Chondrocyte (in vitro differentiated cells): ENCODE measurements at regions not wholly inside any gene's neighbourhood (a gene's known extent, or its start where the extent isn't known, plus 50 kb on each side); places are given as distances from the start of the nearest gene placed in this dataset.
"Not testable (repeated sequence)": the region's sequence is repeated elsewhere in the genome, so short reads cannot be mapped to it uniquely, and the experiment has no call there.

Experiments used
- DNase-seq: peaks from one replicate; pipeline ENCODE4 v3.0.0; 2021; ENCODE audit warnings: mixed read lengths, low spot score
- H3K27ac Mint-ChIP-seq: one replicate; pipeline ENCODE4 v1.8.0; 2021; ENCODE audit warnings: mild to moderate bottlenecking, moderate library complexity, mixed read lengths; ENCODE audit not compliant: unreplicated experiment
- H3K27me3 Mint-ChIP-seq: 2 replicates; pipeline ENCODE4 v1.8.0; 2021; ENCODE audit warnings: low read depth, mixed read lengths
- H3K36me3 Mint-ChIP-seq: 2 replicates; pipeline ENCODE4 v1.8.0; 2021; ENCODE audit warnings: low read depth, mixed read lengths
- H3K4me1 Mint-ChIP-seq: 2 replicates; pipeline ENCODE4 v1.8.0; 2021; ENCODE audit warnings: low read depth, mild to moderate bottlenecking, mixed read lengths
- H3K4me3 Mint-ChIP-seq: one replicate; pipeline ENCODE4 v1.8.0; 2021; ENCODE audit warnings: mild to moderate bottlenecking, moderate library complexity, mixed read lengths; ENCODE audit not compliant: unreplicated experiment
- H3K9me3 Mint-ChIP-seq: 2 replicates; pipeline ENCODE4 v1.8.0; 2021; ENCODE audit warnings: low read depth, mixed read lengths
- TF ChIP-seq, protein P1 (sequence below): fragments of 200-600 bp; sonication (generic); IDR thresholded peaks from 2 replicates; pipeline ENCODE4 v1.5.0; 2021; ENCODE audit warnings: antibody characterized with exemption, mild to moderate bottlenecking, moderate library complexity

DNA sequence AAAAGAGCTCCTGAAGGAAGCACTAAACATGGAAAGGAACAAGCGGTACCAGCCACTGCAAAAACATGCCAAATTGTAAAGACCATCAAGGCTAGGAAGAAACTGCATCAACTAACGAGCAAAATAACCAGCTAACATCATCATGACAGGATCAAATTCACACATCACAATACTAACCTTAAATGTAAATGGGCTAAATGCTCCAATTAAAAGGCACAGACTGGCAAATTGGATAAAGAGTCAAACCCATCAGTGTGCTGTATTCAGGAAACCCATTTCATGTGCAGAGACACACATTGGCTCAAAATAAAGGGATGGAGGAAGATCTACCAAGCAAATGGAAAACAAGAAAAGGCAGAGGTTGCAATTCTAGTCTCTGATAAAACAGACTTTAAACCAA, 69.7 kb upstream of the CCT8L2 start:
- H3K27ac Mint-ChIP-seq, DNase-seq, H3K4me1 Mint-ChIP-seq, H3K4me3 Mint-ChIP-seq, H3K27me3 Mint-ChIP-seq, H3K36me3 Mint-ChIP-seq: not testable (repeated sequence)
- peaks cover 32% of the 10 kb centered on the region for H3K9me3 Mint-ChIP-seq

DNA sequence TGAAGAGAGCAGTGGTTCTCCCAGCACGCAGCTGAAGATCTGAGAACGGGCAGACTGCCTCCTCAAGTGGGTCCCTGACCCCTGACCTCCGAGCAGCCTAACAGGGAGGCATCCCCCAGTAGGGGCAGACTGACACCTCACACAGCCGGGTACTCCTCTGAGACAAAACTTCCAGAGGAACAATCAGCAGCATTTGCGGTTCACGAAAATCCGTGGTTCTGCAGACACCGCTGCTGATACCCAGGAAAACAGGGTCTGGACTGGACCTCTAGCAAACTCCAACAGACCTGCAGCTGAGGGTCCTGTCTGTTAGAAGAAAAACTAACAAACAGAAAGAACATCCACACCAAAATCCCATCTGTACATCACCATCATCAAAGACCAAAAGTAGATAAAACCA, 68.4 kb upstream of the CCT8L2 start:
- not testable (repeated sequence) for H3K4me1 Mint-ChIP-seq, H3K27me3 Mint-ChIP-seq, H3K4me3 Mint-ChIP-seq, H3K27ac Mint-ChIP-seq, H3K36me3 Mint-ChIP-seq, DNase-seq
- H3K9me3 Mint-ChIP-seq: peaks cover 33% of the 10 kb centered on the region

DNA sequence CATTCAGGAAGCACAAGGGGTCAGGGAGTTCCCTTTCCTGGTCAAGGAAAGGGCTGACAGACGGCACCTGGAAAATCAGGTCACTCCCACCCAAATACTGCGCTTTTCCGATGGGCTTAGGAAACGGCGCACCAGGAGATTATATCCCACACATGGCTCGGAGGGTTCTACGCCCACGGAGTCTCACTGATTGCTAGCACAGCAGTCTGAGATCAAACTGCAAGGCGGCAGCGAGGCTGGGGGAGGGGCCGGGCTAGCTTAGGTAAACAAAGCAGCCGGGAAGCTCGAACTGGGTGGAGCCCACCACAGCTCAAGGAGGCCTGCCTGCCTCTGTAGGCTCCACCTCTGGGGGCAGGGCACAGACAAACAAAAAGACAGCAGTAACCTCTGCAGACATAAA, 68.0 kb upstream of the CCT8L2 start:
- not testable (repeated sequence) for H3K27me3 Mint-ChIP-seq, H3K4me1 Mint-ChIP-seq, H3K36me3 Mint-ChIP-seq, H3K4me3 Mint-ChIP-seq, DNase-seq, H3K27ac Mint-ChIP-seq
- H3K9me3 Mint-ChIP-seq: peaks cover 33% of the 10 kb centered on the region

DNA sequence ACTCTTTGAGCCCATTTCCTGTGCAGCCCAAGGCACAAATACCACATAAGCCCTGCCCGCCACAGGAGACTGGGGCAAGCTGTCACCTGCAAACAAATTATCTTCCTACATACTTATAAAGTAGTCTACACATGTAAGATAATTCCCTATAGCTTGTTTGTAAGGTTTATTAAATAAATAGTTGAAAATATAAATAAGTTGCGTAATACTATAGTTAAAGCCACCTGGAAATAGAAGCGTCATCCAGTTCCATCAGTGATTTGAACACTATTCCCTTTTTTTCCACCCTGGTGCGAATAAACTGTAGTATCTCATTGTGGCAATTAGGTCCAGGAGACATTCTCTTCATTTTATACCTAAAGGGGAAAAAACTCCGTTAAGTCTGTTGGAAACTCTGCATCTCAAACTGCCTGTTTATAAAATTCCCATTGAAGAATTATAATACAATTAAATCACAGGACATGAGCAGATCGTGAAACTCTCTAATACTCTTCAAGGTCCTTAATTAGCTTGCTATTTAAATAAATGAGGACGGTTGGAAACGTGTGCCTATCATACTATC, 66.7 kb upstream of the CCT8L2 start:
- H3K36me3 Mint-ChIP-seq, H3K27me3 Mint-ChIP-seq, H3K4me3 Mint-ChIP-seq, H3K27ac Mint-ChIP-seq, DNase-seq, H3K4me1 Mint-ChIP-seq: not testable (repeated sequence)
- H3K9me3 Mint-ChIP-seq: peaks cover 31% of the 10 kb centered on the region

DNA sequence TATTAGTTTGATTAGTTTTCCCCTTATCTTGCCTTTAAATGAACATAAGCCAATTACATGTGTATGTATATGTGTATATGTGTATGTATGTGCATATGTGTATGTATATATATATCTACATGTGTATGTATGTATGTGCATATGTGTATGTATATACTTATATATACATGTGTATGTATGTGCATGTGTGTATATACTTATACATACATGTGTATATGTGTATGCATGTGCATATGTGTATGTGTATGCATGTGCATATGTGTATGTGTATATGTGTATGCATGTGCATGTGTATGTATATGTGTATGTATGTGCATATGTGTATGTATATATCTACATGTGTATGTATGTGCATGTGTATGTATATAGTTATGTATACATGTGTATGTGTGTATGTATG, 65.5 kb upstream of the CCT8L2 start:
- DNase-seq: no peak
- TF ChIP-seq, protein P1, sequence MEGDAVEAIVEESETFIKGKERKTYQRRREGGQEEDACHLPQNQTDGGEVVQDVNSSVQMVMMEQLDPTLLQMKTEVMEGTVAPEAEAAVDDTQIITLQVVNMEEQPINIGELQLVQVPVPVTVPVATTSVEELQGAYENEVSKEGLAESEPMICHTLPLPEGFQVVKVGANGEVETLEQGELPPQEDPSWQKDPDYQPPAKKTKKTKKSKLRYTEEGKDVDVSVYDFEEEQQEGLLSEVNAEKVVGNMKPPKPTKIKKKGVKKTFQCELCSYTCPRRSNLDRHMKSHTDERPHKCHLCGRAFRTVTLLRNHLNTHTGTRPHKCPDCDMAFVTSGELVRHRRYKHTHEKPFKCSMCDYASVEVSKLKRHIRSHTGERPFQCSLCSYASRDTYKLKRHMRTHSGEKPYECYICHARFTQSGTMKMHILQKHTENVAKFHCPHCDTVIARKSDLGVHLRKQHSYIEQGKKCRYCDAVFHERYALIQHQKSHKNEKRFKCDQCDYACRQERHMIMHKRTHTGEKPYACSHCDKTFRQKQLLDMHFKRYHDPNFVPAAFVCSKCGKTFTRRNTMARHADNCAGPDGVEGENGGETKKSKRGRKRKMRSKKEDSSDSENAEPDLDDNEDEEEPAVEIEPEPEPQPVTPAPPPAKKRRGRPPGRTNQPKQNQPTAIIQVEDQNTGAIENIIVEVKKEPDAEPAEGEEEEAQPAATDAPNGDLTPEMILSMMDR: no peak

DNA sequence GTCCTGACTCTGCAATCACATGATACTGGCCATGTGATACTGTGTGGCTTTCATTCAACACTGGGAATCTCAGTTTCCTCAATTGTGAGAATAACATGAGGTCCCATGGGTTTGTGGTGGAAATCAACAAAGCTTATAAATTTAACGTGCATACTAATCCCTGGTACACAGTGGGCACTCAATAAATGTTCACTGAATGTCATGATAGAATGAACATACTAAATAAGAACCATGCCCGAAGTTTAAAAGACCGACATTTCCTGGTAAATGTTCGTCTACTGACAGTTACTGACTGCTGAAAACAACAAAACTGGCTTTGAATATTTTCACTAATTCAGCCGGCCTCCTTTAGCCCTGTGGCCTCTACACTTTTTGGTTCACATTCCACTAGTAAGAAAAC, 62.3 kb upstream of the CCT8L2 start:
- TF ChIP-seq, protein P1: no peak
- no peak for DNase-seq
- peaks cover 30% of the 10 kb centered on the region for H3K9me3 Mint-ChIP-seq
- no peaks in the 10 kb centered on the region for H3K27me3 Mint-ChIP-seq
- no peaks in the 10 kb centered on the region for H3K4me1 Mint-ChIP-seq
- H3K27ac Mint-ChIP-seq: no peak overlapping the region
- no peak overlapping the region for H3K4me3 Mint-ChIP-seq
- no peaks in the 10 kb centered on the region for H3K36me3 Mint-ChIP-seq

More for the DNA sequence above, 65.5 kb upstream of the CCT8L2 start:
- Mint-ChIP-seq H3K36me3 (no peaks in the 10 kb centered on the region), H3K27me3 (no peaks in the 10 kb centered on the region), H3K4me1 (no peaks in the 10 kb centered on the region), H3K4me3 (no peak overlapping the region), H3K9me3 (peaks cover 27% of the 10 kb centered on the region), H3K27ac (no peak overlapping the region)

DNA sequence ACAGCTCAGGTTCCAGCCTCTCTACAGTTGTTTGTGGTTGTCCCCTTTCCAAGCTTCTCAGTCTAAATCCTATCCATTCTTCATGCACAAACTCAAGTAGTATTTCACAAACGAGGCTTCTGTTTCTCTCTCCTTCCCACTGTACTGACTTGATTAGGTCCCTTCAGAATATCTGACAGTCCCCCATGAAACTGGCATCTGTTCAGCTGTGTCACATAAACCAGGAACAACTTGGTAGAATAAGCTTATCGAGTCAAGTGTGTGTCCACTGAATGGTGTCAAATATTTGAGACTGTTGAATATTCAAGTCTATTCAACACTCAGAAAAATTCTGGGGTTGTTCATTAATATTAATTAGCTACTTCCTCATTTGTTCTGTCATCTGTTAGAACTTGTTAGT, 61.7 kb upstream of the CCT8L2 start:
- H3K4me3 Mint-ChIP-seq, H3K4me1 Mint-ChIP-seq, H3K27ac Mint-ChIP-seq, H3K27me3 Mint-ChIP-seq, H3K36me3 Mint-ChIP-seq, DNase-seq: not testable (repeated sequence)
- H3K9me3 Mint-ChIP-seq: peaks cover 36% of the 10 kb centered on the region

DNA sequence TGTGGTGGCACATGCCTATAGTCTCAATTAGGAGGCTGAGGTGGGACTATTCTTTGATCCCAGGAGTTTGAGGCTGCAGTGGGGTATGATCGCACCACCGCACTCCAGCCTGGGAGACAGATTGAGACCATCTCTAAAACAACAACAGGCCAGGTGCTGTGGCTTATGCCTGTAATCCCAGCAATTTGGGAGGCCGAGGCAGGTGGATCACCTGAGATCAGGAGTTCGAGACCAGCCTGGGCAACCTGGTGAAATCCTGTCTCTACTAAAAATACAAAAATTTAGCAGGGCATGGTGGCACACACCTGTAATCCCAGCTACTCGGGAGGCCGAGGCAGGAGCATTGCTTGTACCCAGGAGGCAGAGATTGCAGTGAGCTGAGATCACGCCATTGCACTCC, 60.6 kb upstream of the CCT8L2 start:
- not testable (repeated sequence) for H3K36me3 Mint-ChIP-seq, DNase-seq, H3K27ac Mint-ChIP-seq, H3K4me1 Mint-ChIP-seq, H3K27me3 Mint-ChIP-seq, H3K4me3 Mint-ChIP-seq
- peaks cover 36% of the 10 kb centered on the region for H3K9me3 Mint-ChIP-seq
